Fibroblast of the aortic adventitia (primary cell): ENCODE measurements at regions not wholly inside any gene's neighbourhood (a gene's known extent, or its start where the extent isn't known, plus 50 kb on each side); places are given as distances from the start of the nearest gene placed in this dataset.

Experiments used
- DNase-seq: peaks from one replicate; pipeline ENCODE4 v3.0.0-alpha.2; 2010; ENCODE audit warnings: low read depth
- H3K4me3 ChIP-seq: 2 replicates; pipeline ENCODE4 v1.5.1; 2011; ENCODE audit warnings: low read depth, mild to moderate bottlenecking, control low read depth, low read length, moderate library complexity
- TF ChIP-seq, protein P1 (sequence below): IDR thresholded peaks from 2 replicates; pipeline ENCODE4 v1.5.1; 2011; ENCODE audit warnings: mild to moderate bottlenecking, low read length, control low read depth, inconsistent platforms; ENCODE audit not compliant: insufficient read depth

DNA sequence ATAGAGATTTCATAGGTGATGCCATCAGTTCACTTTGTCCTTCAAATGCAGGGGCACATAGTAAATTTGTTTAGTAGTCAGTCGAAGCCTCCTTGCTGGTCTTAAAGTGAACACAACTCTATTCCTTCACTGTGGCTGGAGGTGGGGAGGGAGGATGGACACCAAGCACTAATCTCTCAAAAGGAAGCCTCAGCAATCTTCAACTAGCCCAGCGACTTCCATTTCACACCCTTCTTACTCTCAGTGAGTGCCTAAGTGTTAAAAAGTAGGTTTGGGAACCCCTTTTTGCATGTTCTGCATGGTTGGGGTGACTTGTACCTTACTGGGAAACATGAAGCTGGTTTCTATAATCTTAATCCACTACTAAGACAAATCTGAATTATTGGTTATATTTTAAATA is 96.0 kb upstream of the GUCY1A1 start:
- H3K4me3 ChIP-seq = no peak overlapping the region
- DNase-seq = no peak
- TF ChIP-seq, protein P1, sequence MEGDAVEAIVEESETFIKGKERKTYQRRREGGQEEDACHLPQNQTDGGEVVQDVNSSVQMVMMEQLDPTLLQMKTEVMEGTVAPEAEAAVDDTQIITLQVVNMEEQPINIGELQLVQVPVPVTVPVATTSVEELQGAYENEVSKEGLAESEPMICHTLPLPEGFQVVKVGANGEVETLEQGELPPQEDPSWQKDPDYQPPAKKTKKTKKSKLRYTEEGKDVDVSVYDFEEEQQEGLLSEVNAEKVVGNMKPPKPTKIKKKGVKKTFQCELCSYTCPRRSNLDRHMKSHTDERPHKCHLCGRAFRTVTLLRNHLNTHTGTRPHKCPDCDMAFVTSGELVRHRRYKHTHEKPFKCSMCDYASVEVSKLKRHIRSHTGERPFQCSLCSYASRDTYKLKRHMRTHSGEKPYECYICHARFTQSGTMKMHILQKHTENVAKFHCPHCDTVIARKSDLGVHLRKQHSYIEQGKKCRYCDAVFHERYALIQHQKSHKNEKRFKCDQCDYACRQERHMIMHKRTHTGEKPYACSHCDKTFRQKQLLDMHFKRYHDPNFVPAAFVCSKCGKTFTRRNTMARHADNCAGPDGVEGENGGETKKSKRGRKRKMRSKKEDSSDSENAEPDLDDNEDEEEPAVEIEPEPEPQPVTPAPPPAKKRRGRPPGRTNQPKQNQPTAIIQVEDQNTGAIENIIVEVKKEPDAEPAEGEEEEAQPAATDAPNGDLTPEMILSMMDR = no peak

DNA sequence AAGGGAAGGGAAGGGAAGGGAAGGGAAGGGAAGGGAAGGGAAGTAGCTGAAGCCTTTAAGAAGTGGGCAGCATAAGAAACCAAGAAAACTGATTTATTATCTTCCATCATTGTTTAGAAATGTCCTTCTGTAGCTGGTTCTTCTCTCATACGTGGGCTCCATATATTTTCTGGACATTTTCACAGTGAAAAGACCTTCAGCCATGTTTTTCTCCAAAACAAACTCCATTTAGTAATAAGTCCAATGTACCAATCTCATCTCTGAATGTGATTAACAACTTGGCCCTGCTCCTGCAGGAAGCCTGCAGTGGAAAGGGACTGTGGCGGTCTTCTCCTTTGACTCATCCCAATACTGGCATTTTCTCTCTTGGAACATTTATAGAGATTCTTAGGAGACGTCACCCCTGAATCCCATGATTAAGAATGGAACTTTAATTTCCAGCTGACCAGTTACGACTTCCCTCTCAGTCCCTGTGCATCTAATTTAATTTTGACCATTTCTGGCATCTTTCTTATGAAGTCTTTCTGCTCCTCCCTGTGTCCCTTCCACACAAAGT is 96.6 kb upstream of the GUCY1A1 start:
- TF ChIP-seq, protein P1 = no peak
- no peak for DNase-seq
- no peak overlapping the region for H3K4me3 ChIP-seq

DNA sequence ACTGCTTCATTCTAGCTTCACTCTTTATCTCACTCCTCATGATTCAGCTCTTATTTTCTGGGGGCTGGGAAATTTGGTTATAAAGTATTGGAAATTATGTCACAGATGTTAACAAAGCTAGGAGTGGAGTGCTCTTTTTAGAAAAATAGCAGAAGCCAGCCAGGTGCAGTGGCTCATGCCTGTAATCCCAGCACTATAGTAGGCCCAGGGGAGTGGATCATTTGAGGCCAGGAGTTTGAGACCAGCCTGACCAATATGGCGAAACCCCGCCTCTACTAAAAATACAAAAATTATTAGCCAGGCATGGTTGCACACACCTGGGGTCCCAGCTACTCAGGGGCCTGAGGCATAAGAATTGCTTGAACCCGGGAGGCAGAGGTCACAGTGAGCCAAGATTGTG is 97.2 kb upstream of the GUCY1A1 start:
- TF ChIP-seq, protein P1 = no peak
- H3K4me3 ChIP-seq = no peak overlapping the region
- DNase-seq = no peak

DNA sequence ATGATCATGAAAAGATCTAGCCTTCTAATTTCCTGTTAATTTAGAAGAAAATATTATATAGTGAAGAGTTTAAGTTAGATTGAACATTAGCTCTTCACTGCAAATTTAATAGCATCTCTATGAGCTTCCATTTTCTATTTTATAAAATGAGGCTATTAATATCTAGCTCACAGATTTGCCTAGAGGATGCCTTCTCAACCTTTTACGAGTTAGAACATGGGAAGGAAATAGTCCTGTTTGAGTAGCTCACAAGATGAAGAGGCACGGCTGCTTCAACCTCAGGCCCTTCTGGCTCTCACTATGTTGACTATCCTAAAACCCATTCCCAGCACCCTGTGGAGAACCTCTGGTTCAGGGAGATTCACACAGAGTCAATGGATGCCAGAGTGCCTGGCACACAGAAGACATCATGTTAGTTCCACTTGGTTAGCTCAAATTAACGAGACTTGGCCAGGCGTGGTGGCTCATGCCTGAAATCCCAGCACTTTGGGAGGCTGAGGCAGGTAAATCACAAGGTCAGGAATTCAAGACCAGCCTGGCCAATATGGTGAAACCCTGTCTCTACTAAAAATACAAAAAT is 97.9 kb upstream of the GUCY1A1 start:
- no peak for DNase-seq
- TF ChIP-seq, protein P1 = no peak
- no peak overlapping the region for H3K4me3 ChIP-seq

DNA sequence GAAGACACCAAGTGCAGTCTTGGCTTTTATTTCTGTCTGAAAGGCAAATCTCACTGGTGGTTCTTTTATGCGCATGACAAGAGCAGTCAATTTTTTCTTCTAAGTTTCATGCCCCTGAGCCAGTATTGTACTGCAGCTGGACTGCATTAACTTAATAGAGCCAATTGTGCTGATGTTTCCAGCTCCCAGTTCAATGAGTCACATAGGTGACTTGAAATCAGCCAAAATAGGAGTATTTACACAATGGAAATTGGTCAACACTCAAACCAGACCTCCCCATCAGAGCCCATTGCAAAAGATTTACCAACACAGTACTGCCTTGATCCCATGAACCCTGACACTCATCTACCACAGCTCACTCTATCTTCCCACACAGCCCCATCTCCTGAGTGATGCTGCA is 100.3 kb upstream of the GUCY1A1 start:
- no peak overlapping the region for H3K4me3 ChIP-seq
- peak; percentile 14 for DNase-seq
- TF ChIP-seq, protein P1 = no peak

DNA sequence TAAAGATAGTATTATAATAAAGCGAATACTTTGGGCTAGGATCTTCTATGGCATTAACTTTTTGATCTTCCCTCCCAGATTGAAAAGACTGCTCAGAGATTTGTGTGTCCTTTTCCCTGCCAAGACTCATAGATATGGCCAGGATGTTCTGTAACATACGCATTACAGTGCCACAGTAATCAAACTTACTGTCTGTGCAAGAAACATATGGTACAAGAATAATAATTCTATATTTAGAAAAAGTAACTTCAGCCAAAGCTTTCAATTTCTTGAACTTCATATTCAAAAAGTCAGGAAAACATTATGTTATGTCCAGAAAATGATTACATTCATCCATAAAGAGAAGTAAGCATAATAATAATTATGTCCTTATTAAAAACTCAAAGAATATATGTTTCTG is 100.9 kb upstream of the GUCY1A1 start:
- no peak overlapping the region for H3K4me3 ChIP-seq
- no peak for DNase-seq
- TF ChIP-seq, protein P1 = no peak

DNA sequence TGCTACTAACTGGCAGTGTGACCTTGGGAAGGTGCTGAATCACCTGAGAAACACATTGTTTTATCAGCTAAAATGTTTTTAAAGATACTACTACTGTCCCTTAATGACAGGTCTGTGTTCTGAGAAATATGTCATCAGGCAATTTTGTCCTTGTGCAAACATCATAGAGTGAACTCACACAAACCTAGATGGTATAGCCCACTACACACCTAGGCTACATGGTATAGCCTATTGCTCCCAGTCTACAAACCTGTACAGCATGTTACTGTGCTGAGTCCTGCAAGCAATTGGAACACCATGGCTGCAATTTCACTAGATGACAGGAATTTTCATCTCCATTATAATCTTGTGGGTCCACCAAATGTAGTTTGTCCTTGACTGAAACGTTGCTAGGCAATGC is 101.3 kb upstream of the GUCY1A1 start:
- TF ChIP-seq, protein P1 = no peak
- no peak overlapping the region for H3K4me3 ChIP-seq
- no peak for DNase-seq
